Memory B cell (primary cell): ENCODE measurements at regions not wholly inside any gene's neighbourhood (a gene's known extent, or its start where the extent isn't known, plus 50 kb on each side); places are given as distances from the start of the nearest gene placed in this dataset.

Experiments
- ATAC-seq: fragments of 150-1000 bp; cut with Tn5 transposase; 2 replicates; pipeline ENCODE4 v1.10.0; 2021; ENCODE audit warnings: low read depth, mild to moderate bottlenecking, moderate library complexity
- DNase-seq, 2 donors: peaks; one replicate each; pipeline ENCODE4 v3.0.0; 2022; ENCODE audit warnings: low spot score in 2 of 2
- H3K27ac Mint-ChIP-seq: one replicate; pipeline ENCODE4 v1.8.0; 2022; ENCODE audit warnings: mild to moderate bottlenecking, moderate library complexity, mixed read lengths
- H3K27me3 Mint-ChIP-seq: one replicate; pipeline ENCODE4 v1.8.0; 2022; ENCODE audit warnings: mixed read lengths
- H3K36me3 Mint-ChIP-seq: one replicate; pipeline ENCODE4 v1.8.0; 2022; ENCODE audit warnings: mild to moderate bottlenecking, mixed read lengths
- H3K4me1 Mint-ChIP-seq: one replicate; pipeline ENCODE4 v1.8.0; 2022; ENCODE audit warnings: mixed read lengths
- H3K4me3 Mint-ChIP-seq: one replicate; pipeline ENCODE4 v1.8.0; 2022; ENCODE audit warnings: mild to moderate bottlenecking, moderate library complexity, mixed read lengths
- H3K9me3 Mint-ChIP-seq: one replicate; pipeline ENCODE4 v1.8.0; 2022; ENCODE audit warnings: mixed read lengths

DNA sequence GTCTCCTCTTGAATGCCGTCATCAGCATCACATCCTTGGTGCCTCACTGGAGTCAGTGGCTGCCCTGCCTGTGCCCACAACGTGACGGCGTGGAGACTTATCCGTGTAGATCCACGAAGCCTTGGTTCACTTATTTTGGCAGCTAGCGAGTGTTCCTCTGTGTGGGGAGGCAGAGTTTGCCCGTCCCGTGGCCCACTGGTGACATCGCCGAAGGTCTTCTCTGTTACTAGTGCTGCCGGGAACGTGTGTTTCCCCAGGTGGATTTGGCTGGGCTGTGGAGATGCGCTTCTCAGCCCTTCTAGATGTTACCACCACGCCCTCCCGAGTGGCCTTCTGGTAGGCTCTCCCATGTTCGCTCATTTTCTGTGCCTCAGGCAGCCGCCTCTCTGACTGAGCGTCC lies 169.6 kb downstream of the SEC14L1 start:
- no peaks in the 10 kb centered on the region for H3K36me3 Mint-ChIP-seq
- no peak overlapping the region for H3K4me3 Mint-ChIP-seq
- peaks cover 21% of the 10 kb centered on the region for H3K4me1 Mint-ChIP-seq
- H3K27ac Mint-ChIP-seq: no peak overlapping the region
- no peak for ATAC-seq
- no peaks in the 10 kb centered on the region for H3K9me3 Mint-ChIP-seq
- H3K27me3 Mint-ChIP-seq: peaks cover 4% of the 10 kb centered on the region
- DNase-seq: no peak

GRCh38 chr17:77311371-77311981 lies 170.7 kb downstream of the SEC14L1 start:
- no peak for DNase-seq
- Mint-ChIP-seq H3K4me1 (peaks cover 24% of the 10 kb centered on the region), H3K27ac (peak overlapping the region; percentile 59), H3K9me3 (no peaks in the 10 kb centered on the region), H3K36me3 (no peaks in the 10 kb centered on the region), H3K4me3 (peak overlapping the region; percentile 60), H3K27me3 (peaks cover 2% of the 10 kb centered on the region)
- ATAC-seq: peak; percentile 66

DNA sequence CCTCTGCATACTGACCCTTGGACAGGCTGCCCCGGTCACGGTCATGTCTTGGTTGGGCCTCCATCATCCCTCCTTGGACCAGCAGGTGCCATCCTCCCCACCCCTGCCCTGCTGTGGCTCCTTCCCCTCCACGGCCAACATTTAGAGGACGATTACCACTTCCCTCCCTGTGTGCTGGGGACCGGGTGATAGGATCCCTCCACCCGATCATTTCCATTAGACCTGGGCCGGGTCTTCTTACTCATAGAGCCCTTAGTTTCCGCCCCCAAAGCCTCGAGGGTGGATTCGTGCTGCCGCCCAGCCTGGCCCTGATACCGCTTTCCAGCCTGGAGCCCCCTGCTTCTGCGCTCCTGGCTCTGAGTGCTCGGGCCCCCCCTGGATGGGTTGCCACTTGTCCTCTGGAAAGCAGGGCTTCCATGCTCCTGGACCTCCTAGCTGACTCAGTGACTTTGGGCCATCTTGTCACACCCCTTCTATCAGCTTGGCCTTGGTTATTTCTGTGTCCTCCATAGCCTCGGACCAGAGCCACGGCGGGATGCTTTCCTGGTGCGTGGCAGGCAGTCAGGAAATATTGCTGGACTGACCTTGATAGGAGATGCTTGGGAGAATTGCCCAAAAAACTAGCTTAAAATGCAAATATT lies 171.4 kb downstream of the SEC14L1 start:
- no peaks in the 10 kb centered on the region for H3K36me3 Mint-ChIP-seq
- DNase-seq: no peak

DNA sequence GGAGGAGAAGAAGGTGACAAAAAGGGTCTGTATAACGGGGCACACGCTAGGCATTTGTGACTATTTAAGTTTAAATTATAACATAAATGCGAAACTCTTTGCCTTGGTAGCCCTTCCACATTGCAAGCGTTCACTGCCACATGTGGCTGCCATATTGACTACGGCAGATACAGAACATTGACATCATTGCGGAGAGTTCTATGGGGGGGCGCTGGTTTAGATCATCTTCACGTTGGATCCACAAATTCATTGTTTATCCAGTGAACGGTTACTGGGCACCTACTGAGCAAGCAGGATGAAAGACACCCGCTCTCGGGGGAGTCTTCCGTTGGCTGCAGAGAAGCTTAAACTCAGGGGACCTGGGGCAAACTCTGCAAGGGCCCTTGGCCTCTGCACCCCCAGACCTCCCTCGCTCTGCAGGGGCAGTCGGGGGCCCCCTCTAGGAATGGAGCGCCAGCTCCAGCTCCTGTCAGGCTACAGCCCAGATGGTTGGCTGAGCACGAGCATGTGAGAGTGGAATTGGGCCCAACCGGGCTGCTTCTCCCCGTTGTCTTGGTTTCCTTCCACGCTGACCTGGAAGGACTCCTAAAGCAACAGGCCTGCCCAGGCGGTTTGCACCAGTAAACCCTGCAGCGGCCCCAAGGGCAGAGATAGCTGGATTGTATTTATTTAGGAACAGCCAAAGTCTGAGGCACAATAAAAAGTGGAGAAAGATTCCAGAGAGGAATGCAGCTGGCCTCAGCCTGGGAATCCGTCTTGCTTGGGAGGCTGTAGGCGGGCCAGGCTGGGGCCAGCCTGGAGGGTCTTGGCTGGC lies 172.2 kb downstream of the SEC14L1 start:
- Mint-ChIP-seq H3K9me3 (no peaks in the 10 kb centered on the region), H3K36me3 (no peaks in the 10 kb centered on the region), H3K4me1 (peaks cover 29% of the 10 kb centered on the region), H3K4me3 (no peak overlapping the region), H3K27me3 (no peaks in the 10 kb centered on the region), H3K27ac (no peak overlapping the region)
- ATAC-seq (no peak), DNase-seq (no peak)

More for the DNA sequence above, 171.4 kb downstream of the SEC14L1 start:
- Mint-ChIP-seq H3K9me3 (no peaks in the 10 kb centered on the region), H3K4me3 (peak overlapping the region; percentile 60), H3K27me3 (no peaks in the 10 kb centered on the region), H3K27ac (peak overlapping the region; percentile 59), H3K4me1 (peaks cover 27% of the 10 kb centered on the region)
- peak; percentile 12 for ATAC-seq

GRCh38 chr17:77313831-77314230 lies 173.1 kb downstream of the SEC14L1 start:
- Mint-ChIP-seq H3K36me3 (no peaks in the 10 kb centered on the region), H3K27ac (no peak overlapping the region), H3K9me3 (no peaks in the 10 kb centered on the region), H3K4me3 (no peak overlapping the region), H3K4me1 (peaks cover 34% of the 10 kb centered on the region), H3K27me3 (no peaks in the 10 kb centered on the region)
- ATAC-seq: no peak
- no peak for DNase-seq

GRCh38 chr17:77314601-77315000 lies 173.8 kb downstream of the SEC14L1 start:
- no peak overlapping the region for H3K4me3 Mint-ChIP-seq
- H3K4me1 Mint-ChIP-seq: peaks cover 41% of the 10 kb centered on the region
- ATAC-seq (no peak), DNase-seq (no peak)
- no peaks in the 10 kb centered on the region for H3K36me3 Mint-ChIP-seq
- no peaks in the 10 kb centered on the region for H3K27me3 Mint-ChIP-seq
- H3K27ac Mint-ChIP-seq: no peak overlapping the region
- no peaks in the 10 kb centered on the region for H3K9me3 Mint-ChIP-seq

- Mint-ChIP-seq H3K9me3 (no peaks in the 10 kb centered on the region), H3K4me1 (peaks cover 44% of the 10 kb centered on the region), H3K27me3 (no peaks in the 10 kb centered on the region), H3K36me3 (no peaks in the 10 kb centered on the region), H3K4me3 (no peak overlapping the region), H3K27ac (no peak overlapping the region)
- DNase-seq (no peak), ATAC-seq (no peak)
Observed at GRCh38 chr17:77315010-77315409, 174.2 kb downstream of the SEC14L1 start.

DNA sequence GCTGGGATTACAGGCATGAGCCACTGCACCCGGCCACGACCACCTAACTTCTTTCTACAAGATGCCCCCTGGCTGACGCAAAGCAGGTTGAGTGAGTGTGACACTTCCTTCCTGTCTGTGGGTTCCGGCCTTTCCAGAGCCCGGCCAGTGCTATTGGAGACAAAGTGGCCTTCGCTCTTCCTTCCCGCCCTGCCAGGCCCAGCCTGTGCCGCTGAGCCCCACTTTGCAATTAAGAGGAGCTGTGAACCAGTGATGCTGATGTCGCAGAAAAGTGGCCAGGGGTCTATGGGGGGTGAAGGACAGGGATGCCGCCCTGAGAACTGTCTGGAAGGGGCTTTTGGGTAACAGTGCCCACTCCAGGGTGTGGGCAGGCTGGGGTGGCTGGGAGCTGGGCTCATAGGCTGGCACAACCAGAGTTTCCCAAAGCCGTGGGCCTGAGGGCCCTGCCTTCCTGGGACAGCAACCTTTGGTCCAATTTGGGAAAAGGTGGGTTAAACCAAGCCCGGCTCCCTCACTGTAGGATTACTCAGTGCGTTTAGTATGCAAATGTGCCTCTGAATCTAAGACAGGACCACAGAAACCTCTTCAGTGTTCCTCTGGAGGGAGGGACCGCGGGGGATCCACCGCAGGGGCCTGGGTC lies 174.9 kb downstream of the SEC14L1 start:
- ATAC-seq (no peak), DNase-seq (no peak)
- Mint-ChIP-seq H3K27me3 (no peaks in the 10 kb centered on the region), H3K27ac (no peak overlapping the region), H3K9me3 (no peaks in the 10 kb centered on the region), H3K4me3 (no peak overlapping the region), H3K4me1 (peaks cover 47% of the 10 kb centered on the region), H3K36me3 (no peaks in the 10 kb centered on the region)

DNA sequence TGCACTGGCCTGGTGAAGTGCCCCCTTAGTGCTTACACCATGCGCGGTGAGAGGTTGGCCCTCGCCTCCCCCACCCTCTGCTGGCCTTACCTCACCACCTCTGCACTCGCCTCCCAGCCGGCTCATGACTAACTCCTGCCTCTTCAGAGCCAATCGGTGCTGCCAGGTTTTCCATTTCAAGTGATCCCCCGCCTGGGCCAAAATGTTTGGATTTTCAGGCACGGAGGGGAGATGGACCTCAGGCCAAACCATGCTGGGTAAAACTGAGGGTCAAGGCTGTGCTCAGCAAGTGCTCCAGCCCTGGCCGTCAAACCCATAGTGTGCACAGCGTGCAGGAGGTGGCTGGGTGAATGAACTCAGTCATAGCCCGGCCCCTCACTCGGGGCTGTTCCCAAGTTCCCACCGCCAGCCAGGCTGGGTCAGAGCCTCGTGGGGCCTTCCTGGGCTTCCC lies 175.4 kb downstream of the SEC14L1 start:
- ATAC-seq: no peak
- DNase-seq: no peak
- Mint-ChIP-seq H3K9me3 (no peaks in the 10 kb centered on the region), H3K36me3 (no peaks in the 10 kb centered on the region), H3K4me3 (no peak overlapping the region), H3K4me1 (peaks cover 45% of the 10 kb centered on the region), H3K27me3 (no peaks in the 10 kb centered on the region), H3K27ac (no peak overlapping the region)

DNA sequence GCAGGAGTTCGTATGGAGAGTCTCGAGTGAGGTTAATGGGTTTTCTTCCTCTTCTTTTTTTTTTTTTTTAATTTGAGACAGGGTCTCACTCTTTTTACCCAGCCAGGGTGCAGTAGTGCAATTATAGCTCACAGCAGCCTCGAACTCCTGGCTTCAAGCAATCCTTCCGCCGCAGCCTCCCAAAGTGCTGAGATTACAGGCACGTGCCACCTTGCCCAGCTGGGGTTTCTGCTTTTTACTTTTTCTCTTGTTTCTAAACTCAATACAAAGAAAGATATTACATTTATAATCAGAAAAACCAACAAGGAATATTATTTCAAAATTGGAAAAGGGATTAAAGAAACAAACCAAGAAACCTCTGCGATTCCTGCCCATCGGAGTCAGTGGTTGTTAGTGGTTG lies 175.9 kb downstream of the SEC14L1 start:
- Mint-ChIP-seq H3K4me1 (peaks cover 43% of the 10 kb centered on the region), H3K9me3 (no peaks in the 10 kb centered on the region), H3K27ac (peak overlapping the region; percentile 62), H3K4me3 (no peak overlapping the region), H3K36me3 (no peaks in the 10 kb centered on the region), H3K27me3 (no peaks in the 10 kb centered on the region)
- ATAC-seq (no peak), DNase-seq (no peak)

DNA sequence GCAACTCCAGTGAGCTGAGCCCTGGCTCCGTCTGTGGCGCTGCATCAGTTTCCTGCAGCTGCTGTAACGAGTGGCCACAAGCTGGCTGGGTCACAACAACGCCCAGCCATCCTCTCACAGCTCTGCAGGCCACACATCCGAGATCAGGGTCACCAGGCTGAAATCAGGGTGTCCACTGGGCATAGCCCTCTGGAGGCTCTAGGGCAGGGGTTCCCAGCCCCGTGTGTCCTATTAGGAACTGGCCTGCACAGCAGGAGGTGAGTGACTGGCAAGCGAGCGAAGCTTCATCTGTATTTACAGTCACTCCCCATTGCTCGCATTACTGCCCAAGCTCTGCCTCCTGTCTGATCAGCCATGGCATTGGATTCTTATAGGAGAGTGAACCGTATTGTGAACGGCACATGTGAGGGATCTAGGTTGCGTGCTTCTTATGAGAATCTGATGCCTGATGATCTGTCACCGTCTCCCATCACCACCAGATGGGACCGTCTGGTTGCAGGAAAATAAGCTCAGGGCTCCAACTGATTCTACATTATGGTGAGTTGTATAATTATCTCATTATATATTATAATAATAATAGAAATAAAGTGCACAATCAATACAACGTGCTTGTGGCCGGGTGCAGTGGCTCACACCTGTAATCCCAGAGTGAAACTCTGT lies 176.5 kb downstream of the SEC14L1 start:
- H3K36me3 Mint-ChIP-seq: no peaks in the 10 kb centered on the region
- no peak overlapping the region for H3K4me3 Mint-ChIP-seq
- DNase-seq (no peak), ATAC-seq (no peak)
- H3K27ac Mint-ChIP-seq: peak overlapping the region; percentile 62
- no peaks in the 10 kb centered on the region for H3K27me3 Mint-ChIP-seq
- peaks cover 41% of the 10 kb centered on the region for H3K4me1 Mint-ChIP-seq
- H3K9me3 Mint-ChIP-seq: no peaks in the 10 kb centered on the region

DNA sequence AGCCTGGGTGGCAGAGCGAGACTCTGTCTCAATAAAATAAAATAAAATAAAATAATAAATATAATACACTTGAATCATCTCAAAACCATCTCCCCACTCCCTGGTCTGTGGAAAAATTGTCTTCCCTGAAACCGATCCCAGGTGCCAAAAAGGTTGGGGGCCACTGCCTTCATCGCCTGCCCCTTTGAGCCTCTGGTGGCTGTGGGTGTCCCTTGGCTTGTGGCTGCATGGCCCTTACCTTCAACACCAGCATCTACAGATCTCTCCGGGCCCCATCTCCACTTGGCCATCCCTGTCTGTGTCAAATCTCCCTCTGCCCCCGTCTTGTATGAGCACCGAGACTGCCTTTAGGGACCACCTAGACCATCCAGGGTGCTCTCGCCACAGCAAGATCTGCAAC lies 177.3 kb downstream of the SEC14L1 start:
- DNase-seq (no peak), ATAC-seq (no peak)
- H3K4me3 Mint-ChIP-seq: no peak overlapping the region
- H3K9me3 Mint-ChIP-seq: no peaks in the 10 kb centered on the region
- no peaks in the 10 kb centered on the region for H3K27me3 Mint-ChIP-seq
- peaks cover 45% of the 10 kb centered on the region for H3K4me1 Mint-ChIP-seq
- H3K27ac Mint-ChIP-seq: peak overlapping the region; percentile 98
- no peaks in the 10 kb centered on the region for H3K36me3 Mint-ChIP-seq

DNA sequence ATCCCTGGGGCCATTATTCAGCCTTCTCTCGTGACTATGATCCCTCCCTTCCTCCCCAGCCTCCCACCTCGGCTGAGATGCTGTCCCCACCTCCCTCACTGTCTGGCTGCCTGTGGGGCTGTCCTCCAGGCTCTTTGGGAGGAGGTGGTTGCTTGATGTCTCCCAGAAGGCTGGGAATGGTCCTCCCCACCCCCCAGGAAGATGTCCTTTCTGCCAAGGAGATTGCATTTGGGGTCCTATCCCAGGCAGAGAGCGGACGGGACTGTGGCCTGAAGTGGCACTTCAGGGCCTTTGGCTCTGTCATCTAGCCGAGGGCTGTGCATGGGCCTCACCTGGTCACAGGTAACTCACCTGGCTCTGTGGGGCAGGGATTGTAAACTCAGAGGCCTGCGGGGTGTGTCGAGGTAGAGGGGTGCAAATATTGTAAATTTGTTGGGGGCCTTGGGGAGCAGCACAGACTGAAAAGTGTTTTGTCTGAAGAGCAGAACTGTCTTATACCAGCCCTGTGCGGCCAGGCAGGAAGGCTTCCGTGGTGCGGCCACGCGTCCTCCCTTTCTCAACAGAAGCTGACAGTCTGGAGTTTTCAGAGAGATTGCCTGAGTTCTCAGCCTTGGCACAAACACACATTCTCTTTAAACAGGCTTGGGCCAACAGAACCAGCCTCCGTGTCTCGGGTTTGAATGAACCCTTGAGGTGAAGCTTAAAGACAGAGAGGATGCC lies 177.9 kb downstream of the SEC14L1 start:
- H3K4me3 Mint-ChIP-seq: peak overlapping the region; percentile 90

More for the DNA sequence above, 177.9 kb downstream of the SEC14L1 start:
- DNase-seq: no peak
- no peaks in the 10 kb centered on the region for H3K36me3 Mint-ChIP-seq
- H3K4me1 Mint-ChIP-seq: peaks cover 50% of the 10 kb centered on the region
- ATAC-seq: no peak
- no peaks in the 10 kb centered on the region for H3K27me3 Mint-ChIP-seq
- H3K27ac Mint-ChIP-seq: peak overlapping the region; percentile 98
- no peaks in the 10 kb centered on the region for H3K9me3 Mint-ChIP-seq
